ENCODE measurements at regions not wholly inside any gene's neighbourhood (a gene's known extent, or its start where the extent isn't known, plus 50 kb on each side); places are given as distances from the start of the nearest gene placed in this dataset.
"Not testable (repeated sequence)": the region's sequence is repeated elsewhere in the genome, so short reads cannot be mapped to it uniquely, and the experiment has no call there.

DNA sequence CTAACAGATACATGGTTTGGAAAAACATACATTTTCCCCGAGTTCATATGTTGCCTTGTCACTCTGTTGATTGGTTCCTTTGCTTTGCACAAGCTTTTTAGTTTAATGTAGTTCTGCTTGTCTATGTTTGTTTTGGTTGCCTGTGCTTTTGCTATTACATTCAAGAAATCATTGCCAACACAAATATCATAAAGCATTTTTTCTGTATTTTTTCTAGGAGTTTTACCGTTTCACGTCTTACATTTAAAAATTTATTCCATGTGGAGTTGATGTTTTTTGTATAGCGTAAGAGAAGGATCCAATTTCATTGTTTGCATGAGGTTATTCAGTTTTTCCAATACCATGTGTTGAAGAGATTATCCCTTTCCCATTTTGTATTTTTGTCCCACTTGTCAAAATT is 941.9 kb upstream of the ADAMTS5 start:
- H3K27ac ChIP-seq, H3K9me3 ChIP-seq, H3K4me1 ChIP-seq, H4K20me1 ChIP-seq, H3K4me2 ChIP-seq, H3K27me3 ChIP-seq, H3K4me3 ChIP-seq, H3K9ac ChIP-seq, H3K36me3 ChIP-seq: not testable (repeated sequence)

DNA sequence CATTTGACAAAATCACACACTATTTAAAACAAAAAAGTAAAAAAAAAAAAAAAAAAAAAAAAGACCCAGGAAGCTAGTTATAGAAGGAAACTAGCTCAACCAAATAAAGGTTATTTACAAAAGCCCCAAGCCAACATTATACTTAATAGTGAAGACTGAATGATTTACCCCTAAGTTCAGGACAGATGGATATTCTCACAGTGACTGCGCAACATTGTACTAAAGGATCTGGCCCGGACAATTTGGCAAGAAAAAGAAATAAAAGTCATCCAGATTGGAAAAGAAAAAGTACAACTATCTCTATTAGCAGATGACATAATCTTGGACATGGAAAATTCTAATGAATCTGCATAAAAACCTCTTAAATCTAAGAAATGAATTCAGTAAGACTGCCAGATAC is 936.0 kb upstream of the ADAMTS5 start:
- not testable (repeated sequence) for H3K4me1 ChIP-seq, H3K4me2 ChIP-seq, H3K27ac ChIP-seq, H3K36me3 ChIP-seq, H3K9ac ChIP-seq, H4K20me1 ChIP-seq, H3K4me3 ChIP-seq, H3K9me3 ChIP-seq, H3K27me3 ChIP-seq

DNA sequence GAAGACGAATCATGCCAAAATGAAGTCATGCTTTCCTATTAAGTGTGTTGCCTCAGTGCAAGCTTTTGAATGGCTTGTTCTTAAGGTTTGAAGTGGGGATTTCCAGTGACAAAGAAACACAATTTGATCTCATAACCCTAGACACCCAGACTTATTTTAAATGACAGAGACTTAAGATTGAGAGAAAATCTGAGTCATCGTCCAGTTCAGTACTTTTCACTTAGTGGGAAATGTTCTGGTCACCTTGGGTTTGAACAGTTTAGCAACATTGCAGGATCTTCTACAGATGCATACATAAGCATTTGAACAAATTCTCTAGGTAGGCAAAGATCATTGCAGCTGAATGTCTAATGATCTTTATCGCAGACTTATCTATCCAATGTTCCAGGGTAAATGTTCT is 926.7 kb upstream of the ADAMTS5 start:
- not testable (repeated sequence) for H3K4me3 ChIP-seq, H3K27me3 ChIP-seq, H3K9me3 ChIP-seq, H3K36me3 ChIP-seq, H3K4me2 ChIP-seq, H3K27ac ChIP-seq, H4K20me1 ChIP-seq, H3K9ac ChIP-seq, H3K4me1 ChIP-seq

DNA sequence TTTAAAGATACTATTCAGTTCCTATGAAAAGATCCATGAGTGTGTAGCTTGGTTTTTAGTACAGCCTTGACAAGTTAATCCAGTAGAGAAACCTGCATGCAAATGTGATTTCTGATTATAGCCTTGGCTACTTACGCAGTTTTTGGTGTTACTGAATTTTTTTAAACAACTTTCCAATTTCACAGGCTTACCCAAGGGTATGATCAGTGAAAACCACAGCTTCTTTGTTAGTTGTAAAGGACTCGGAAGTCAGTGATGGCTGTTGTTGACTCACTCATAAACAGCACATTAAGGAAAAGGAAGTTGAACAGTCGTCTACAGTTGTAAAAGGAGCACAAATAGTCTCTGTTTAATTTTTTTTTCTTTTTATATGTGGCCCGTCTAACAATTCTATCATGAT is 924.6 kb upstream of the ADAMTS5 start:
- H3K9me3 ChIP-seq, H3K36me3 ChIP-seq, H3K9ac ChIP-seq, H3K4me1 ChIP-seq, H3K27me3 ChIP-seq, H3K4me3 ChIP-seq, H4K20me1 ChIP-seq, H3K27ac ChIP-seq: not testable (repeated sequence)
- peak overlapping the region; percentile 26; the same call in 1 of the 2 replicates for H3K4me2 ChIP-seq

DNA sequence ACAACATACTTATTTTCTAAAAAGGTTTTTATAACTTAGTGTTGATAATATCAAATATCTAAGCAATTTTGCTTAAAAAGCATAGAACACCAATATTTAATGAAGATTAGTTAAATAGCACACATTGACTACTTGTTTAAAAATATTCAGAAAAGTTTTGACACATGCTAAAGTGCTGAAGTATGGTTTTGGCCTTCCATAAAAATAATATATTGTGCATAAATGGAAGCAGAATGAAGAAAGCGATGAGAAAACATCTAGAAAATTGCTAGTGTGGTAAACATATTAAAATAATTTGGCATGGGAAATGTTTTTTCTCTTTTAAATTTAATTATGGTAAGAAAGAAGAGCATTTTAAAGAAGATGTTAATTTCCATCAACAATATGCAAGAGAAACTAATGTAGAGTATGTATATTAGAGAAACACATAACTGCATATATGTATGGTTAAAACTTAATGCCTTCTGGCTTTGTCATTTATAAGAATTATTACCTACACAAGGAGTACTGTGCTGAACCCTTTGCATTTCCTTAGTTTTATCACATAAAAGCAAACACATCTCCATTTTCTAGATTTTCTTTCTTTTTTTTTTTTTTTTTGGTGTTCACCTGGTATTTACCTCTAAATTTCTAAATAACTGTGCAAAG is 921.0 kb upstream of the ADAMTS5 start:
- peaks cover 10% of the 10 kb centered on the region; the same call in 1 of the 2 replicates for H3K9me3 ChIP-seq
- H3K4me3 ChIP-seq, H3K27ac ChIP-seq, H3K4me2 ChIP-seq, H3K36me3 ChIP-seq, H3K9ac ChIP-seq, H3K27me3 ChIP-seq, H4K20me1 ChIP-seq, H3K4me1 ChIP-seq: not testable (repeated sequence)

DNA sequence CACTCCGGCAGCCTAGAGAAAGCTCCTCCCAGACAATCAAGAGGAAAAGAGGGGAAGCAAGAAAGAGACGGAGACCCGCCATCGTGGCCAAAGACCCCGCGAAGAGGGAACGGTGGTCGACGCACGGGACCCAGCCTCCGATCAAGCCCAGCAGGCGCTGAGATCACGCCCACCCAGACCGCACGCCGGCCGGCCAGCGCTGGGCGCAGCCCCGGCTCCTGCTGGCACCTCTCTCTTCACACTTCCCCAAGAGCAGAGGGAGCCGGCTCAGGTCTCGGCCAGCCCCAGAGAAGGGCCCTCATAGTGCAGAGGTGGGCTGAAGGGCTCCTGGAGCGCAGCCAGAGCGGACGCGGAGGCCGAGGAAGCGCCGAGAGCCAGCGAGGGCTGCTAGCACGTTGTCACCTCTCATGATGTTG is 918.4 kb upstream of the ADAMTS5 start:
- Histone ChIP-seq H3K9ac (no peak overlapping the region), H3K27me3 (no peaks in the 10 kb centered on the region), H3K36me3 (no peaks in the 10 kb centered on the region), H3K4me3 (no peak overlapping the region), H3K9me3 (peaks cover 10% of the 10 kb centered on the region; the same call in 1 of the 2 replicates), H3K4me1 (no peaks in the 10 kb centered on the region), H3K4me2 (no peak overlapping the region), H4K20me1 (no peaks in the 10 kb centered on the region), H3K27ac (no peak overlapping the region)
- no peak for TF ChIP-seq Cebpa-rat (IDR thresholded peaks at IDR 0.05)

DNA sequence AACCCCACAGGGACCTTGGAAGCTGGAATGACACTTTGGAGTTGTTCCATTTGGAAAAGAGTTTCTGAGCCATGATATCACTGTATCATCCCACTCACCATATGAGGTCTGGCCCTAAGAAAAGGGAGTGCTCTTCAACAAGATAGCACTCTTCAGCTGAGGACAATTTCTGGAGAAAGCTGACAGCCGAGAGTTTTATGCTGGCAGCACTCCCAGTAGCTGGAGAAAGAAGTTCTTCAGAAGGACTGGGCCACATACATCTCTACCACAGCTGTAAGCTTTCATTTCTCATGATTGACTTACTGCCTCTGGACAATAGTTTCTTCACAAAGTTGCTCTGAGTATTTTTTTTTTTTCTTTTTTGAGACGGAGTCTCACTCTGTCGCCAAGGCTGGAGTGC is 914.4 kb upstream of the ADAMTS5 start:
- H3K4me3 ChIP-seq, H3K36me3 ChIP-seq, H3K27me3 ChIP-seq, H3K4me1 ChIP-seq, H3K4me2 ChIP-seq, H3K9ac ChIP-seq, H3K27ac ChIP-seq, H4K20me1 ChIP-seq: not testable (repeated sequence)
- H3K9me3 ChIP-seq = peaks cover 10% of the 10 kb centered on the region; the same call in 1 of the 2 replicates

DNA sequence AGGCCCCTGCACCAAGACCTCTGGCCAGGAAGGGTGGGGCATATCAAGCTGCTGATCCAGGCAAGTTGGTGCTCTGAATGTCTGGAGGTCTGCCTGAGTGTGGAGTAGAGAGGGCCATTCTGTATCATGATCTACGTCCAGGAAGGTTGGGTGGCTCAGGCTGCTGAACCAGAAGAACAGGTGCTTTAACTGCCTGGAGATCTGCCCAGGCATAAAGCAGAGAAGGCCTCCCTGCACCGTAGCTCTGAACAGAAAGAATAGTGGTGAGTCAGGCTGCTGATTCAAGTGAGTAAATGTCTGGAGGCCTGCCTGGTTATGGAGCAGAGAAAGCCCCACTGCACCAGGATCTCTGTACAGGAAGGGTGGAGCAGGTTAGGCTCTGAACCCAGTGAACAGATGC is 905.5 kb upstream of the ADAMTS5 start:
- H3K27me3 ChIP-seq, H3K36me3 ChIP-seq, H3K27ac ChIP-seq, H3K4me1 ChIP-seq, H4K20me1 ChIP-seq, H3K9ac ChIP-seq, H3K4me2 ChIP-seq, H3K4me3 ChIP-seq: not testable (repeated sequence)
- peaks cover 18% of the 10 kb centered on the region for H3K9me3 ChIP-seq

DNA sequence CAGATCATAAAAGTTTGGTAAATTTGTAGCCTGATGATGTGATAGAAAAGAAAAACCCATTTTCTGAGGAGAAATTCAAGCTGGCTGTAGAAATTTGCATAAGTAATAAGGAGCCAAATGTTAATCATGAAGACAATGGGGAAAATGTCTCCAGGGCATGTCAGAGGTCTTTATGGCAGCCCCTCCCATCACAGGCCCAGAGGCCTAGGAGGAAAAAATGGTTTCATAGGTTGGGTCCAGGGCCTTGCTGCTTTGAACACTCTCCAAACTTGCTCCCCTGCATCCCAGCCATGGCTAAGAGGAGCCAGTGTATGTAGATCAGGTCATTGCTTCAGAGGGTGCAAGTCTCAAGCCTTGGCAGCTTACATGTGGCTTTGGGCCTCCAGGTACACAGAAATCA is 903.9 kb upstream of the ADAMTS5 start:
- not testable (repeated sequence) for H3K27ac ChIP-seq

DNA sequence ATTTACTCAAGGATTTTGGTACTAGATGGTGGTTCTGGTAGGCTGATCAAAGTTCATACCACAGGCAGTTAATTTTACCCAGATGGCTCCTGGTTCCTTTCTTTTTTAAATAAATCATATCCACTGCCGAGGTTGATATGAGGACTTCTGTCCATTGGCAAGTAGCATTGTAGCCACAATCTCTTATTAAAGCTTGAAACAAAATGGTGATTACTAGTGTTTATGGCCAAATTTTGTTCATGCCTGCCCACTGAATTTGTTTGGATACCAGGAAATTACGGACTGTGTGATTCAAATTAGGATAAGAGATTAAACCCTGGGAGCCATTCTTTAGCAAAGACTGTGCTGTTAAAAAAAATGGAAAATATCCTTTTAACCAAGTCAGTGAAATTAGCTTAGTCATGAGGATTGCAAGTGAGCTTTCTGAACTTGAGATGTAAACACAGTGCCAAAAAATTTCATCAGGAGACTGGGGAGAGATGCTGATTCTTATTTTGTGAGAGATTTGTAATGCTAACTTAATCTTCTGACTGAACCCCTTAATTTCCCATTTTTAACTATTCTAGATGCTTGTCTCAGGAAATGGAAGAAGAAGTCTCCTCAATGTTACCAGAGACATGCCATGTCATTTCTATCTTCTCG is 893.5 kb upstream of the ADAMTS5 start:
- H3K27me3 ChIP-seq, H3K4me2 ChIP-seq, H4K20me1 ChIP-seq, H3K27ac ChIP-seq, H3K9ac ChIP-seq, H3K36me3 ChIP-seq, H3K9me3 ChIP-seq, H3K4me3 ChIP-seq, H3K4me1 ChIP-seq: not testable (repeated sequence)

More for the DNA sequence above, 903.9 kb upstream of the ADAMTS5 start:
- not testable (repeated sequence) for H4K20me1 ChIP-seq, H3K27me3 ChIP-seq, H3K9ac ChIP-seq, H3K36me3 ChIP-seq, H3K4me3 ChIP-seq, H3K4me2 ChIP-seq, H3K4me1 ChIP-seq
- peaks cover 18% of the 10 kb centered on the region for H3K9me3 ChIP-seq

DNA sequence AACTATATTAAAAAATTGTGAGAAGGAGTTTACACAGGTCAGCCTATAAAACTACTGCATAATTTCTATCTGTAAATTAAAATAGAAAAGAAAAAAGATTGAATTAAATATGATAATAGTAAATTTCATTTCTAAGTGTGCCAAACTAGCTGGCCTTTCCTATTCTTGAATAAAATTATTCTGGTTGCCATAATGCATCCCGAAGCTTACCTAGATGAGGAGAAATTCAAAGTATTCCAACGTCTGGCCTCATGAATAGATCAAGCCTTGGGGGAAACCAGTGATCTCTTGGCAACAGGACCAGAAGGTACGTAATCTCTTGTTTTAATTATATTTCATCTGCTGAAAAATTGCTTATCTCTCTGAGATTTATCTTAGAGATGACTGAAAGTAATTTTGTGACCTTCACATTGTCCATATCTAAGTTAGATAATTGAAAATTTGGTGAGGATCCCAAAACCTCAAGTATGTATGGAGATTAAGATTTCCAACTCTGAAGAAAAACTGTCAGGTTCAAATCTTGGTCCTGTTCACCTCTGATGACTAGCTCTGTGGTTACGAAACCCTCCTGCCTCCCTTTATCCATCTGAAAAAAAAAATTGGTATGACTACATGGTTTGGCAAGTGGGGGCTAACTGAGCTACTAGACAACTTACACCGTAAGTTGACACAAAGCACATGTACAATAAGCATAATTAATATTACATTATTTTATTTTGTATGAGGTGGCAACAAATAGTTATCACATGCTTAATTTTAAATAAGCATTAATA is 891.4 kb upstream of the ADAMTS5 start:
- H3K9ac ChIP-seq, H3K4me3 ChIP-seq, H3K4me1 ChIP-seq, H3K4me2 ChIP-seq, H3K27me3 ChIP-seq, H3K27ac ChIP-seq, H3K36me3 ChIP-seq, H4K20me1 ChIP-seq, H3K9me3 ChIP-seq: not testable (repeated sequence)

DNA sequence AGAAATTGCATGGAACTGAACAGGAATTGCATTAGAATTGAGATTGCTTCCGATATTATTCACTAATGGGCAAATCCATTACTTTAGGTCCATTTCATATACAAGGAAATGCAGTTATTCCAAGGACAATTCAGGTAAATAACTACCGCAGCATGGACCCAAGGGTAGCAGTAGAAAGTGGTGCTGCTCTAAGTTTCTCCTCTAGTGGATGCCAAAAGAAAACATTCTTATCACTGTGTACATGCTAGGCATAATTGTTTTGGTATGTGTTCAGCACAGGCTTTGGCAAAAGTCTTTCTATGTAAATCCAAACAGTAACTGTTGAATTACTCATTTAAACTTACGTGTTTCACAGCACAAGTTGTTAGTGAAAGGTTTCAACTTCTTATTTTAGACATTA is 890.1 kb upstream of the ADAMTS5 start:
- H3K36me3 ChIP-seq, H3K9me3 ChIP-seq, H3K4me1 ChIP-seq, H4K20me1 ChIP-seq, H3K4me3 ChIP-seq, H3K27me3 ChIP-seq, H3K9ac ChIP-seq, H3K4me2 ChIP-seq, H3K27ac ChIP-seq: not testable (repeated sequence)

All from BLaER1 (cell line).